ENCODE measurements at regions not wholly inside any gene's neighbourhood (a gene's known extent, or its start where the extent isn't known, plus 50 kb on each side); places are given as distances from the start of the nearest gene placed in this dataset.
"Not testable (repeated sequence)": the region's sequence is repeated elsewhere in the genome, so short reads cannot be mapped to it uniquely, and the experiment has no call there.

DNA sequence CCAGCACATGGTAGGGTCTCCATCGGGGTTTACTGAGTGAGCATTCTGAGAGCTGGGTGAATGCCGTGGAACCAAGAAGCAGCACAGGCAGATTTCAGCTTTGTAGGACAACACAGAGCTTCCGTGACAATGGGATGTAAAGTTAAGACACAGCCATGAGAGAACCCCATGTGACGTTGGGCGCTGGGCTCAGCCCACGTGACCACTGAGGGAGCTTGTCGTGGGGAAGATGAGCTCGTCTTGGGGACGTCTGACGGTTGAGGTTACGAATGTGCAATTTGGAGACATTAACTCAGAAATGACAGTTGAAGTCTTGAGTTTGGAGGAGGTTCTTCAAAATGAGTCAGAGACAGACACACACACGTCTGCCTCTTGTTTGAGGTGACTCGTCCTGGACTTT is 51.5 kb upstream of the MUC20 start:
- Mint-ChIP-seq H3K36me3 (ENCODE audit: low read depth) (peaks cover 17% of the 10 kb centered on the region), H3K27ac (peak overlapping the region; percentile 49)
- peak; percentile 93 for ATAC-seq
- not testable (repeated sequence) for H3K4me3 Mint-ChIP-seq, H3K4me1 Mint-ChIP-seq, DNase-seq, H3K27me3 Mint-ChIP-seq, H3K9me3 Mint-ChIP-seq

DNA sequence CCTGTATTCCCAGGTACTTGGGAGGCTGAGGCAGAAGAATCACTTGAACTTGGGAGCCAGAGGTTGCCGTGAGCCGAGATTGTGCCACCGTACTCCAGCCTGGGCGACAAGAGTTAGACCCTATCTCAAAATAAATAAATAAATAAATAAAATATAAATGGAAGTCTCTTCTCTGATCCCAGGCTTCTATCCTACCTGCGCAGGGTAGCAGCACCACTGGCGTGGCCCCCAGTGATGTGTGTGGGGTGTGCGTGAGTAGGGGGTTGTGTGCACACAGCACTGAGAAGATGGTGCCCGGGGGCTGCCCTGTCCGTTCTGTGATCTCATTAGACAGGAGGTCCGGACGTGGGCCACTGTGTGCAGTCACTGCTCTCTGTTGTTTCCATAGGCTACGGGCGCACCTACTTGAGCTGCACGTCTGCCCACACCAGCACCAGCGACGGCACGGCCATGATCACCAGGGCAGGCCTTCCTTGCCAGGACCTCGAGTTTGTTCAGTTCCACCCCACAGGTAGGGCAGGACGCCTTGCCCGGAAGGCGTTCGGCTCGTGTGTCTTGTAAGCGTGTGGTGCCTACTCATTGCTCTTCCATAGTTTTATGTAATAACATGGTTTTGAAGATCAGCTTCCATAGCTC is 52.5 kb upstream of the MUC20 start:
- H3K9me3 Mint-ChIP-seq, H3K4me3 Mint-ChIP-seq, H3K27me3 Mint-ChIP-seq, H3K27ac Mint-ChIP-seq, H3K4me1 Mint-ChIP-seq, ATAC-seq, DNase-seq: not testable (repeated sequence)
- peaks cover 20% of the 10 kb centered on the region for H3K36me3 Mint-ChIP-seq (ENCODE audit: low read depth)

DNA sequence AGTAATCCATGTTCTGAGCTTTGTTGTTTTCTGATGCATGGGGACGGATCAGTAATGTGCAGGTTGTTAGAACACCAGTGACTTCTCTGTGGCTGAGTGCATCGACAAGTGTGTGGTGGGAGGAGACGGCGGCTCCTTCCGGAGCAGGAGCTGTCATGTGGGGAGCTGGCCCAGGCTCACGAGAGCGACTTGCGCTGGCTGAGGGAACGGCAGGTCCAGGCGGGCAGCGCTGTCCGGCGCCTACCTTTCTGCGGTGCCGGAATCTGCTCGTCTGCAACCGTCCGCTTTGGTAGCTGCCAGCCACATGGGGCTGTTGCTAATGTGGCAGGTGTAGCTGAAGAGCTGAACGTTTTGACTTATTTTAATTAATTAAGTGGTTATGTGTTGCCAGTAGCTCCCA is 55.5 kb upstream of the MUC20 start:
- H3K4me3 Mint-ChIP-seq, ATAC-seq, DNase-seq, H3K27ac Mint-ChIP-seq, H3K9me3 Mint-ChIP-seq, H3K4me1 Mint-ChIP-seq, H3K27me3 Mint-ChIP-seq: not testable (repeated sequence)
- H3K36me3 Mint-ChIP-seq (ENCODE audit: low read depth): peaks cover 15% of the 10 kb centered on the region

DNA sequence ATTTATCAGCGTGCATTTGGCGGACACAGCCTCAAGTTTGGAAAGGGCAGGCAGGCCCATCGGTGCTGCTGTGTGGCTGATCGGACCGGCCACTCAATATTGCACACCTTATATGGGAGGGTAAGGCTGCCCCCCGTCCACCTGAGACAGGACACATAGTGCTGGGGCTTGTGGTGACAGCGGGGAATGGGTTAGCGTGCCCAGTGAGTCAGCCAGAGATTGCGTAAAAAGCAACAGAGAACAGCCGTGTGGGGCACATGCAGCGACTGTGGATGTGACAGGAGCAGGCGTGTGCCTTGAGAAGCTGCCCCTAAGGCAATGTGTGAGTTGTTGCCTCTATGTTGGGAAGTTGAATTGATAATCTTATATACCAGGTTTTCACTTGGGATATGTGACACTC is 56.6 kb upstream of the MUC20 start:
- not testable (repeated sequence) for H3K27ac Mint-ChIP-seq, H3K27me3 Mint-ChIP-seq, ATAC-seq, DNase-seq, H3K4me3 Mint-ChIP-seq, H3K9me3 Mint-ChIP-seq, H3K4me1 Mint-ChIP-seq
- peaks cover 11% of the 10 kb centered on the region for H3K36me3 Mint-ChIP-seq (ENCODE audit: low read depth)

DNA sequence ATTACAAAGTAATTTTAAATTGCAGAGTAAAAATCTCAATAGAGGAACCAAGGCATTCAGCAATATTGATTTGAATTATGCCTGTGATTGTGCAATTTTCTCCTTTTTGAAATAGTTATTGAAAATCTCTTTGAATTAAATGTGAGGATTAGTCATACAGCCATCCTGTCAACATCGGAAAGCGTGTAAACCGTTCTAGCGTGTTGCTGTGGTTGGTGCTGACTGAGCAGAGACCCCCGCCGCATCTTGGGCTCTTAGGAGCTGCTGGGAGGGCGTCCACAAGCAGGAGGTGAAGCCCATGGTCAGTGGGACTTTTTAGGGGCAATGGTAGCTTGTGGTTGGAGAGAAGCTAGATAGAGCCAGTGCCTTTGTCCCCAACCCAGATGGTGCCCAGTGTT is 61.6 kb upstream of the MUC20 start:
- DNase-seq; H3K27ac Mint-ChIP-seq; H3K27me3 Mint-ChIP-seq; H3K36me3 Mint-ChIP-seq (ENCODE audit: low read depth); H3K9me3 Mint-ChIP-seq; H3K4me1 Mint-ChIP-seq: not testable (repeated sequence)
- peak overlapping the region; percentile 49 for H3K4me3 Mint-ChIP-seq
- ATAC-seq: peak; percentile 37

DNA sequence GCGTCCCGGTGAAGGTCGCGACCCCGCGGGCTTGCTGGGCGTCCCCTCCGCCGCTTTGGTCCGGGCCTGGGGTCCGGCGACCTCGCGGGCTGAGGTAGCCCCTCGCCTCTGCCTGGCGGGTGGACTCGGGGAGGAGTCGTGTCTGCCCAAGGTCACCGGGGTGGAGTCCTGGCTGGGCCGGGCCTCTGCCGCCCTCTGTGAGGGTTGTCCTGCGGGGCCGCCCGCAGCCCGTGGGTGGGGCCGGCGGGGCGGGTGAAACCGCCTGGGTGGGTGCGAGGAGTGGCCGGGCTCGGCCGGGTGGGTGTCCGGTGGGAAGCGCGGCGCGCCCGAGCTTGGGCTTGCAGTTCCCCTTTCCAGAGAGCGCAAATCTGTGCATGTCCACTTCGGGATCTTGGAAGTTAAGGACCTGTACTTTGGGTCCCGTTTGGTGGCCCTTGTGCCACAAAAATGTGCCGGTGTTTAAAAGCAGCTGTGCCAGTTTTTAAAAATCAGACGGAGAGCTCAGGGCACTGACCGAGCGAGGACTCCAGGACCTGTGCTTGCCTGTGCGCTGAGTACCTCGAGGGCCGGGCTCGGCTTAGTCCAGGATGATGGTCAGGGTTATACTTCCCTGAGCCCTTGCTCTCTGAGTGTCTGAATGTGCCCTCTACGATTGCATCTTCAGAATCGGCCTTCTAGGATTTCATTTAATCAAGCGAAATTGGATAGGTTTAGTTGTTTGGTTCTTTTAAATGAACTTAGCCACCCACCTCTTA is 62.2 kb upstream of the MUC20 start:
- H3K27me3 Mint-ChIP-seq; DNase-seq; H3K27ac Mint-ChIP-seq; H3K36me3 Mint-ChIP-seq (ENCODE audit: low read depth); H3K4me1 Mint-ChIP-seq; H3K9me3 Mint-ChIP-seq: not testable (repeated sequence)
- peak overlapping the region; percentile 49 for H3K4me3 Mint-ChIP-seq
- peak; percentile 33 for ATAC-seq

DNA sequence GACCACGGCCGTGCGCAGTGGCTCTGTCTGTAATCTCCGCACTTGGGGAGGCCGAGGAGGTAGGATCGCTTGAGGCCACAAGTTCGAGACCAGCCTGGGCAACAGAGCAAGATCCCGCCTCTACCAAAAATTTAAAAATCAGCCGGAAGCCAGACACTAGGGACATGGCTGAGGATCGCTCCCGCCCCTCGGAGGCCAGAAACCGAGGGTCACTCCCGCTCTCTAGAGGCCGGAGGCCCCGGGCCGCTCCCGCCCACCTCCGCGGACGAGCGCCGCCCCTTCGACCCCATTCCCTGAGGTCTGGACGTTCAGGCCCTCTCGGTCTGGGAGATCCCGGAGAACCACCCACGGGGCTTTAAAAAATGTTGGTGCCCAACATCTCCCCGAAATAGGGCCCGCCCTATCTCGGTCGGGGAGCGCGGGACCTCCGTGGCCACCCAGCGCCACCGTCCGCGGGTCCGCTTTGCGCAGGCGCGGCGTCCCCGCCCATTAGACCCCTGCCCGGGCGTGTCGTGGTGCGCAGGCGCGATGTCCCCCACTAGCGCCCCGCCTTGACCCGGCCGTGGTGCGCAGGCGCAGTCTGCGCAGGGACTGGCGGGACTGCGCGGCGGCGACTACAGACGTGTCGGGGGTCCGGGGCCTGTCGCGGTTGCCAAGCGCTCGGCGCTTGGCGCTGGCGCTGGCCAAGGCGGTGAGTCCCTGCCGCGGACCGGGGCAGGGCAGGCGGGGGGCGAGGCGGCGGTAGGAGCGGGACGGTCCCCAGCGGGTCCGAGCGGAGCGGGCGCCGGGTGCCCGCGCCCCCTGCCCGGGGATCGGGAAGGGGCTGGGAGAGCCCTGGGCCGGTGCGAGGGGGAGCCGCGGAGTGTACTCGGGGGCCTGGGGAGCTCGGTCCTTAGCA is 63.1 kb upstream of the MUC20 start:
- ATAC-seq (peak; percentile 86), DNase-seq (peak; percentile 92)

DNA sequence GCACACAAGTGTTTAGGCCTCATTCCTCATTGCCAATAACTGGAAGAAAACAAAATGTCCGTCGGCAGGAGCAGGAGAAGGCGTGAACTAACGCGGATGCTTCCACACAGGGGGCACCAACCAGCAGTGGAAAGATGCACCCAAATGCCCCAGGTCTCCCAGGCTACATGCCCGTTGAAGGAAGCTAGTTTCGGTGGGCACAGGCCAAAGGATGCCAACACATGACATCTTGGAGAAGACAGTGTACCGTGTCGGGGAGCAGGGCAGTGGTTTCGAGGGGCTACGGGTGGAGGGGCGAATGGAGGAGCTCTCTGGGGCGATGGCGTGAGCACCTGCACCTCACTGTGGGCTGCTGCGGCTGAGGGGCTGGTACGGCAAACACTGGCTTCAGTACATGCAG is 64.7 kb upstream of the MUC20 start:
- not testable (repeated sequence) for H3K27ac Mint-ChIP-seq; H3K27me3 Mint-ChIP-seq; ATAC-seq; DNase-seq; H3K36me3 Mint-ChIP-seq (ENCODE audit: low read depth); H3K4me1 Mint-ChIP-seq; H3K4me3 Mint-ChIP-seq; H3K9me3 Mint-ChIP-seq

More for the DNA sequence above, 63.1 kb upstream of the MUC20 start:
- not testable (repeated sequence) for H3K27me3 Mint-ChIP-seq; H3K36me3 Mint-ChIP-seq (ENCODE audit: low read depth); H3K9me3 Mint-ChIP-seq; H3K4me1 Mint-ChIP-seq
- H3K27ac Mint-ChIP-seq: peak overlapping the region; percentile 85
- peak overlapping the region; percentile 80 for H3K4me3 Mint-ChIP-seq

DNA sequence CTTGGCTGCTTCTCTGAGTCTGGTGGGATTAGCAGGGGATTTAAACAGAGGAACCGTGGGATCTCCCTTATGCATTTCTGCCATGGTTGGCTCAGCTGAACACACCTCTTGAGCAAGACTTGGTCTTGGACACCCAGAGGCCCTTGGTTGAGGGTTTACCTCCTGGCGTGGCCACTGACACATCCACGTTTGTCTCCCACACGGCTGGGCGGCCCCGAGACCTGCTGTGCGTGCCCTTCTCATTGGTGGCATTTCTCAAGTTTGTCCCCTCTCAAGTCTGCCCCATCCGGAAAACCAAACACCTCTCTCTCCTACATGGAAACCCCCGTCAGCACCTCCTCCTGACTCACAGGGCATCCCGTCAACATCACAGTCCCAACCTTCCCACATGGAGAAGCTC is 66.0 kb upstream of the MUC20 start:
- not testable (repeated sequence) for H3K4me1 Mint-ChIP-seq; H3K36me3 Mint-ChIP-seq (ENCODE audit: low read depth); H3K9me3 Mint-ChIP-seq; H3K27ac Mint-ChIP-seq; H3K4me3 Mint-ChIP-seq; ATAC-seq; DNase-seq; H3K27me3 Mint-ChIP-seq

DNA sequence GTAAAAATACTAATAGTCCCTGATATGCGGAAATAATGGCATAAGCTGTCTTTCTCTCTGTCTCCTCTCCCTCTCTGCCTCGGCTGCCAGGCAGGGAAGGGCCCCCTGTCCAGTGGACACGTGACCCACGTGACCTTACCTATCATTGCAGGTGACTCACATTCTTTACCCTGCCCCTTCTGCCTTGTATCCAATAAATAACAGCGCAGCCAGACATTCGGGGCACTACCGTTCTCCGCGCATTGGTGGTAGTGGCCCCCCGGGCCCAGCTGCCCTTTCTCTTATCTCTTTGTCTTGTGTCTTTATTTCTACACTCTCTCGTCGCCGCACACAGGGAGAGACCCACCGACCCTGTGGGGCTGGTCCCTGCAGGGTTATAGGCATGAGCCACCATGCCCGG is 66.6 kb upstream of the MUC20 start:
- not testable (repeated sequence) for H3K4me1 Mint-ChIP-seq; H3K4me3 Mint-ChIP-seq; ATAC-seq; H3K9me3 Mint-ChIP-seq; H3K36me3 Mint-ChIP-seq (ENCODE audit: low read depth); H3K27me3 Mint-ChIP-seq; DNase-seq; H3K27ac Mint-ChIP-seq

DNA sequence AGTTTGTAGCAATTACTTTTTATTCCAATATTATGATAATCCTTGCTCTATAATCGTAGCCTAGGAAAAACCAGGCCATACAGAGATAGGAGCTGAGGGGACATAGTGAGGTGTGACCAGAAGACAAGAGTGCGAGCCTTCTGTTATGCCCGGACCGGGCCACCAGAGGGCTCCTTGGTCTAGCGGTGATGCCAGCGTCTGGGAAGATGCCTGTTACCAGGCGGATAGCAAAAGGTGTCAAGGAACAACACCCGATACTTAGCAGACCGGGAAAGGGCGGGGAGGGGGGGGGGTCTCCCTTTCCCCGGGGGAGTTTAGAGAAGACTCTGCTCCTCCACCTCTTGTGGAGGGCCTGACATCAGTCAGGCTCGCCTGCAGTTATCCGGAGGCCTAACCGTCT is 67.1 kb upstream of the MUC20 start:
- H3K36me3 Mint-ChIP-seq (ENCODE audit: low read depth); H3K4me1 Mint-ChIP-seq; H3K27me3 Mint-ChIP-seq; DNase-seq; H3K4me3 Mint-ChIP-seq; ATAC-seq; H3K9me3 Mint-ChIP-seq; H3K27ac Mint-ChIP-seq: not testable (repeated sequence)

DNA sequence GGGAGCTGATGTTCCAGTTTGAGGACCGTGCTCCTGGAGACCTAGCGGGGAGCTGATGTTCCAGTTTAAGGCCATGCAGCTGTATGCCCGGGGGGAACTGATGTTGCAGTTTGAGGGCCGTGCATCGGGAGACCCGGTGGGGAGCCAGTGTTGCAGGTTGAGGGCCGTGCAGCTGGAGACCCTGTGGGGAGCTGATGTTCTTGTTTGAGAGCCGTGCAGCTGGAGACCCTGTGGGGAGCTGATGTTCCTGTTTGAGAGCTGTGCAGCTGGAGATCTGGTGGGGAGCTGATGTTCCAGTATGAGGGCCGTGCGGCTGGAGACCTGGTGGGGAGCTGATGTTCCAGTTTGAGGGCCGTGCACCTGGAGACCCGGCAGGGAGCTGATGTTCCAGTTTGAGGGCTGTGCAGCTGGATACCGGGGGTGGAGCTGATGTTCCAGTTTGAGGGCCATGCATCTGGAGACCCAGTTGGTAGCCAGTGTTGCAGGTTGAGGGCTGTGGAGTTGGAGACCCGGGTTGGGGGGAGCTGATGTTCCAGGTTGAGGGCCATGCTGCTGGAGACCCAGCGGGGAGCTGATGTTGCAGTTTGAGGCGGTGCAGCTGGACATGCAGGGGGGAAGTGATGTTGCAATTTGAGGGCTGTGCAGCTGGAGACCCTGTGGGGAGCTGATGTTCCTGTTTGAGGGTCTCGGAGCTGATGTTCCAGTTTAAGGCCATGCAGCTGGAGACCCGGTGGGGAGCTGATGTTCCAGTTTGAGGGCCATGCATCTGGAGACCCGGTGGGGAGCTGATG is 64.4 kb upstream of the APOD start:
- H3K4me3 Mint-ChIP-seq; H3K9me3 Mint-ChIP-seq; H3K36me3 Mint-ChIP-seq (ENCODE audit: low read depth); DNase-seq; ATAC-seq; H3K27me3 Mint-ChIP-seq; H3K27ac Mint-ChIP-seq; H3K4me1 Mint-ChIP-seq: not testable (repeated sequence)

DNA sequence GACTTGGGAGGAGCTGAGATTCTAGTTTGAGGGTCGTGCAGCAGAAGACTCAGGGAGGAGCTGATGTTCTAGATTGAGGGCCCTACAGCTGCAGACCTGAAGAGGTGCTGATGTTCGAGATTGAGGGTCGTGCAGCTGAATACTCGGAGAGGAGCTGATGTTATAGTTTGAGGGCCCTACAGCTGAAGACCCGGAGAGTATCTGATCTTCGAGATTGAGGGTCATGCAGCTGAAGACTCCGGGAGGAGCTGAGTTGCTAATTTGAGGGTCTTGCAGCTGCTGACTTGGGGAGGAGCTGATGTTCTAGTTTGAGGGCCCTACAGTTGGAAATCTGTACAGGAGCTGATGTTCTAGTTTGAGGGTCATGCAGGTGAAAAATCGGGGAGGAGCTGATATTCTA is 62.1 kb upstream of the APOD start:
- H3K36me3 Mint-ChIP-seq (ENCODE audit: low read depth); H3K4me1 Mint-ChIP-seq; H3K27ac Mint-ChIP-seq; ATAC-seq; H3K27me3 Mint-ChIP-seq; H3K4me3 Mint-ChIP-seq; DNase-seq; H3K9me3 Mint-ChIP-seq: not testable (repeated sequence)

DNA sequence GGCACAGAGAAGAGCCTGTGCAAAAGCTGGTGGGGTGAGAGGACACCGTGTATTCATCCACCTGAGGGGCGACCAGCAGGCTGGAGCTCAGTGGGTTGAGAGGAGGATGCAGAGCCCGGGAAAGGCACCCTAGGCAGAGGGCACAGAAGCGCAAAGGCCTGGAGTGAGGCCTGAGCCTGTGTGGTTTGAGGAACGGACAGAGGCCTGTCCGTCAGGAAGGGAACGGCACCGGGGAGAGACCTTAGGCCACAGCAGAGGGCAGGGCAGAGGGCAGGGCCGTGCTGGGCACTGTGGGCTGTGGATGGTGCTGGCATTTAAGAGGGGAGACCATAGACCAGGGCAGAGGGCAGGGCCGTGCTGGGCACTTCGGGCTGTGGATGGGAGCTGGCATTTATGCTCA is 59.5 kb upstream of the APOD start:
- not testable (repeated sequence) for H3K4me3 Mint-ChIP-seq; ATAC-seq; H3K27ac Mint-ChIP-seq; H3K36me3 Mint-ChIP-seq (ENCODE audit: low read depth); H3K4me1 Mint-ChIP-seq; H3K9me3 Mint-ChIP-seq; DNase-seq; H3K27me3 Mint-ChIP-seq

Measured in activated naive CD8-positive, alpha-beta T cell treated with anti-CD3 and anti-CD28 coated beads, Interleukin-2, amount 50 U/mL, for 24 hours (primary cell).